ENCODE measurements at regions not wholly inside any gene's neighbourhood (a gene's known extent, or its start where the extent isn't known, plus 50 kb on each side); places are given as distances from the start of the nearest gene placed in this dataset.
"Not testable (repeated sequence)": the region's sequence is repeated elsewhere in the genome, so short reads cannot be mapped to it uniquely, and the experiment has no call there.

DNA sequence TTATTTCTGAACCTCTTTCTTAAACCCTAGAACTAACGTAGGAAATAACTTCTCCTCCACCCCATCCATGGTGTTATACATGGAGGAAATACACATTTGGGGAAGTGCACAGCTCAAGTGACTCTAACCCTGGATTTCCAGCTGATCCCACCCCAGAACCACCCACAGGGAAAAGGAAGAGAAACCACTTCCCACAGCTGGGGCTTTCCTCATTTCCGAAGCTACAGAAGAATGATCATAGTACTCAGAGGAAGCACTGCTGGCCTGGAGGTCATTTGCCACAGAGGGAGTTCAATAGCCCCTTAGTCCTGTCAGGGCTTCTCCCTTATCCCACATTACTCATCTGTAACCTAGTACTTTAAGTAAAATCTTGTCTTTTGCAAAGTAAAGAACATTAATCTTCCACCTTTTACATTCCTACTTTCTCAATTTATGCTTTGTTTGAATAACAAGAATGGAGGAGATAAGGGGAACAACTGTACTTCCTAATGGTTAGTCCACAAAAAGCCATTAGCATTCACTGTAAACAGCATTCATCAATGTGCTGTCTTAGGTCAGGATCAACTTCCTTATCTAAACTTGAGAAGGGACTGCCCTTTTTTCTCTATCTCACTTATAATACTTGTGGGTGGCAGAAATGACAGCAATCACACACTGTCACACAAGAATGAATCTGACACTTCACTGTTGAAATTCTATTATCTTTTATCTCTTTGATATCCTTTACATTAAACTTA, 63.0 kb upstream of the RGS1 start:
- POLR2A ChIA-PET, result interaction anchor here (0.9 kb wide), 1 partner anchor 66 kb away, joined by 3 read pairs; no protein-coding TSS in a partner anchor
- no peaks in the 10 kb centered on the region for H3K9me3 Mint-ChIP-seq
- H3K27me3 Mint-ChIP-seq, result no peaks in the 10 kb centered on the region
- intact Hi-C loops (cut with micrococcal nuclease), result no loop called here
- CTCF ChIA-PET, result interaction anchor here (0.6 to 1.0 kb wide), 3 partner anchors 35 to 97 kb away, joined by 3 to 4 read pairs (median 3); no protein-coding TSS in a partner anchor
- H3K27ac Mint-ChIP-seq, result no peak overlapping the region
- peaks cover 33% of the 10 kb centered on the region for H3K4me1 Mint-ChIP-seq (ENCODE audit: low read depth)
- TF ChIP-seq CTCF (IDR thresholded peaks at IDR 0.05), result no peak
- no peaks in the 10 kb centered on the region for H3K36me3 Mint-ChIP-seq (ENCODE audit: low read depth)
- no peak overlapping the region for H3K4me3 Mint-ChIP-seq
- ATAC-seq, result no peak
- DNase-seq, result no peak

- H3K27ac Mint-ChIP-seq, result no peak overlapping the region
- H3K4me3 Mint-ChIP-seq, result no peak overlapping the region
- CTCF ChIA-PET, result interaction anchor here (1.0 to 4.0 kb wide), 2 partner anchors 33 to 36 kb away, joined by 3 to 13 read pairs; no protein-coding TSS in a partner anchor
- no peak for TF ChIP-seq CTCF (IDR thresholded peaks at IDR 0.05)
- H3K4me1 Mint-ChIP-seq (ENCODE audit: low read depth), result peaks cover 36% of the 10 kb centered on the region
- H3K27me3 Mint-ChIP-seq, result no peaks in the 10 kb centered on the region
- H3K9me3 Mint-ChIP-seq, result no peaks in the 10 kb centered on the region
- no peaks in the 10 kb centered on the region for H3K36me3 Mint-ChIP-seq (ENCODE audit: low read depth)
- POLR2A ChIA-PET, result interaction anchor here (0.9 kb wide), 1 partner anchor 66 kb away, joined by 3 read pairs; no protein-coding TSS in a partner anchor
- DNase-seq, result no peak
- ATAC-seq, result no peak
- intact Hi-C loops (cut with micrococcal nuclease), result no loop called here
Measured at GRCh38 chr1:192513196-192513595, 62.4 kb upstream of the RGS1 start.

GRCh38 chr1:192513697-192514096, 61.9 kb upstream of the RGS1 start:
- Mint-ChIP-seq H3K4me1 (ENCODE audit: low read depth) (peaks cover 38% of the 10 kb centered on the region), H3K36me3 (ENCODE audit: low read depth) (no peaks in the 10 kb centered on the region), H3K27me3 (no peaks in the 10 kb centered on the region), H3K4me3 (no peak overlapping the region), H3K27ac (no peak overlapping the region), H3K9me3 (no peaks in the 10 kb centered on the region)
- POLR2A ChIA-PET, result interaction anchor here (0.9 kb wide), 1 partner anchor 65 kb away, joined by 3 read pairs; no protein-coding TSS in a partner anchor
- CTCF ChIA-PET, result interaction anchor here (1.0 to 4.0 kb wide), 2 partner anchors 33 to 36 kb away, joined by 3 to 13 read pairs; no protein-coding TSS in a partner anchor
- intact Hi-C loops (cut with micrococcal nuclease), result no loop called here
- no peak for TF ChIP-seq CTCF (IDR thresholded peaks at IDR 0.05)
- ATAC-seq, result no peak
- no peak for DNase-seq

DNA sequence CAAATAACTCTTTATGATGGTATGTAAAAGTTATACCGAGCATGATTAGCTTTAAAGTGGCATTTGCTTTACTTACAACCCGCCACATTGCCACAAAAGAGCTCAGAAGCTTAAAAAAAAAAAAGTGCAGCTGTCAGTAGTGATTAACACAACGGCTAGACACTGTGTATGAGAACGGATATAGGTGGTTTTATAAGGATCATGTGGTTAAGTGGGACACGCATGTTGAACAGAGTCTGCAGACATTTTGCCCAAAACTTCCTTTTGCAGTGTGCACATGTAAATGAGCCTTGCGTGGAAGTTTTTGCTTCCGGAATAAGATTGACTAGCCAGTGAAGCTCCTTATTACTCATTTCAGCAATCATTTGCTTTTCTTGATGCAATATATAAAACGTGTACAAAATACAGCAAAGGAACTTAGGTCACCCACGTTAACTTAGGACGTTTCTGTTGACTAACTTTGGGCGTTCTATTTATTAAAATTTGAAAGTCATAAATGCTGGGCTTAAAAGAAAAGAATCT, 58.7 kb upstream of the RGS1 start:
- ChIA-PET POLR2A (interaction anchor here (0.6 to 2.1 kb wide), 7 partner anchors 10 to 95 kb away, joined by 3 to 7 read pairs (median 4); no protein-coding TSS in a partner anchor), CTCF (interaction anchor here (0.7 to 4.0 kb wide), 9 partner anchors 22 to 94 kb away, joined by 3 to 13 read pairs (median 5); no protein-coding TSS in a partner anchor)
- ATAC-seq (peak; percentile 94), DNase-seq (peak; percentile 77)
- Mint-ChIP-seq H3K4me3 (peak overlapping the region; percentile 63), H3K27me3 (no peaks in the 10 kb centered on the region), H3K9me3 (no peaks in the 10 kb centered on the region), H3K27ac (peak overlapping the region; percentile 90), H3K36me3 (ENCODE audit: low read depth) (no peaks in the 10 kb centered on the region), H3K4me1 (ENCODE audit: low read depth) (peaks cover 61% of the 10 kb centered on the region)
- intact Hi-C loops (cut with micrococcal nuclease), result loop anchor here (2.0 to 5.0 kb wide), 3 partner anchors 22 to 62 kb away; no protein-coding TSS in a partner anchor
- TF ChIP-seq CTCF (IDR thresholded peaks at IDR 0.05), result no peak

DNA sequence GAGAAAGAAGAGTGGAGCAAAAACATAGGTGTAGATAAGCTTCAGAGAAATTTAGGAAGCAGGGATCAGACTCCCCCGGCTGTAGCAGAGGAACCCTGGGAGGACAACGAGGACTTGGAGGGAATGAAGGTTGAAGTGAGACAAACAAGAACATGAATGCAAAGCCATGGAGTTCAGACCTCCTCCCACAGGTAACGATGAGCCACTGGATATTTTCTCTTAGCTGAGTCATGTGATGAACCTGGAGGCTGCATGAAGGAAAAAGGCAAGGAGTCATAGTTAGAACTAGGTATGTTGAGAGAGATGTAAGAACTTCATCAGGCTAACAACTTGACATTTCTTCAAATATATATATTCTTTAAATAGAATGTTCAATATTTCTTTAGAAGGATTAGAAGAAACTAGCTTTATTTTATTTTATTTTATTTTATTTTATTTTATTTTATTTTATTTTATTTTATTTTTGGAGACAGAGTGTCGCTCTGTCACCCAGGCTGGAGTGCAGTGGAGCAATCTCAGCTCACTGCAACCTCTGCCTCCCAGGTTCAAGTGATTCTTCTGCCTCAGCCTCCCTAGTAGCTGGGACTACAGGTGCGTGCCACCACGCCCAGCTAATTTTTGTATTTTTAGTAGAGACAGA, 57.7 kb upstream of the RGS1 start:
- H3K4me1 Mint-ChIP-seq (ENCODE audit: low read depth), result peaks cover 62% of the 10 kb centered on the region
- H3K36me3 Mint-ChIP-seq (ENCODE audit: low read depth); H3K9me3 Mint-ChIP-seq; H3K27me3 Mint-ChIP-seq; DNase-seq; ATAC-seq: not testable (repeated sequence)
- intact Hi-C loops (cut with micrococcal nuclease), result loop anchor here (2.0 to 5.0 kb wide), 3 partner anchors 21 to 61 kb away; no protein-coding TSS in a partner anchor
- peak overlapping the region; percentile 45 for H3K4me3 Mint-ChIP-seq
- POLR2A ChIA-PET, result interaction anchor here (1.2 to 1.8 kb wide), 3 partner anchors 27 to 94 kb away, joined by 4 to 7 read pairs (median 4); no protein-coding TSS in a partner anchor
- CTCF ChIA-PET, result interaction anchor here (1.6 kb wide), 2 partner anchors 35 to 44 kb away, joined by 5 to 7 read pairs; no protein-coding TSS in a partner anchor
- peak overlapping the region; percentile 90 for H3K27ac Mint-ChIP-seq
